ENCODE measurements at regions not wholly inside any gene's neighbourhood (a gene's known extent, or its start where the extent isn't known, plus 50 kb on each side); places are given as distances from the start of the nearest gene placed in this dataset.
"Not testable (repeated sequence)": the region's sequence is repeated elsewhere in the genome, so short reads cannot be mapped to it uniquely, and the experiment has no call there.

GRCh38 chr1:121443001-121443540 lies 258.3 kb downstream of the SRGAP2C start:
- no peaks in the 10 kb centered on the region for H3K36me3 ChIP-seq
- H3K4me1 ChIP-seq (ENCODE audit: insufficient read depth): no peaks in the 10 kb centered on the region
- H3K27me3 ChIP-seq: no peaks in the 10 kb centered on the region
- H3K27ac ChIP-seq: no peak overlapping the region
- H3K4me3 ChIP-seq: no peak overlapping the region
- 68 to 76% (median 69%) methylated on average over 4 of the region's 4 CpGs for WGBS, 3 donors
- TF ChIP-seq CTCF (IDR thresholded peaks at IDR 0.05): no peak
- no peak for TF ChIP-seq EP300 (IDR thresholded peaks at IDR 0.05)
- TF ChIP-seq POLR2A (IDR thresholded peaks at IDR 0.05): no peak
- DNase-seq: no peak
- no peaks in the 10 kb centered on the region for H3K9me3 ChIP-seq
- intact Hi-C loops (cut with DNase I): no loop called here

- no peaks in the 10 kb centered on the region for H3K36me3 ChIP-seq
- H3K27ac ChIP-seq: no peak overlapping the region
- H3K9me3 ChIP-seq: no peaks in the 10 kb centered on the region
- H3K27me3 ChIP-seq: no peaks in the 10 kb centered on the region
- no peak for TF ChIP-seq POLR2A (IDR thresholded peaks at IDR 0.05)
- no peak for TF ChIP-seq CTCF (IDR thresholded peaks at IDR 0.05)
- no peak for TF ChIP-seq EP300 (IDR thresholded peaks at IDR 0.05)
- intact Hi-C loops (cut with DNase I): no loop called here
- H3K4me3 ChIP-seq: no peak overlapping the region
- DNase-seq: no peak
- no peaks in the 10 kb centered on the region for H3K4me1 ChIP-seq (ENCODE audit: insufficient read depth)
Observed at GRCh38 chr1:121444096-121444495, 259.3 kb downstream of the SRGAP2C start.

GRCh38 chr1:121445679-121446078 lies 260.9 kb downstream of the SRGAP2C start:
- H3K9me3 ChIP-seq: no peaks in the 10 kb centered on the region
- no peaks in the 10 kb centered on the region for H3K27me3 ChIP-seq
- no peaks in the 10 kb centered on the region for H3K36me3 ChIP-seq
- intact Hi-C loops (cut with DNase I): no loop called here
- no peak overlapping the region for H3K4me3 ChIP-seq
- no peak for TF ChIP-seq CTCF (IDR thresholded peaks at IDR 0.05)
- TF ChIP-seq POLR2A (IDR thresholded peaks at IDR 0.05): no peak
- no peak for TF ChIP-seq EP300 (IDR thresholded peaks at IDR 0.05)
- no peaks in the 10 kb centered on the region for H3K4me1 ChIP-seq (ENCODE audit: insufficient read depth)
- H3K27ac ChIP-seq: no peak overlapping the region
- DNase-seq: no peak

GRCh38 chr1:121447280-121447923 lies 262.6 kb downstream of the SRGAP2C start:
- H3K4me1 ChIP-seq (ENCODE audit: insufficient read depth); H3K36me3 ChIP-seq; H3K9me3 ChIP-seq; H3K4me3 ChIP-seq; H3K27me3 ChIP-seq; intact Hi-C loops (cut with DNase I); DNase-seq; H3K27ac ChIP-seq: not testable (repeated sequence)
- WGBS, 3 donors: 0 to 11% (median 6%) methylated on average over 1 of the region's 1 CpG
- peak in 1 of 3 donors; percentile 16 for TF ChIP-seq CTCF (IDR thresholded peaks at IDR 0.05)

GRCh38 chr1:121448064-121448463 lies 263.3 kb downstream of the SRGAP2C start:
- intact Hi-C loops (cut with DNase I): not testable (repeated sequence)

More at GRCh38 chr1:121448064-121448463, 263.3 kb downstream of the SRGAP2C start:
- H3K4me1 ChIP-seq (ENCODE audit: insufficient read depth); H3K27me3 ChIP-seq; H3K27ac ChIP-seq; H3K36me3 ChIP-seq; DNase-seq; H3K4me3 ChIP-seq; H3K9me3 ChIP-seq: not testable (repeated sequence)
- WGBS, 3 donors: 65 to 77% (median 69%) methylated on average over 3 of the region's 3 CpGs

Data from ovary (tissue), 7 donors.